Tibial nerve (tissue), 3 donors: ENCODE measurements at regions not wholly inside any gene's neighbourhood (a gene's known extent, or its start where the extent isn't known, plus 50 kb on each side); places are given as distances from the start of the nearest gene placed in this dataset.

ENCODE experiments used
- CTCF ChIP-seq, 5 experiments: fragments of 200-600 bp in 3 of 5; fragments of 450-650 bp in 2 of 5; sonication (generic) in 3 of 5; IDR thresholded peaks; one replicate each; pipeline ENCODE4 v1.5.1; 2016 to 2019; ENCODE audit warnings: antibody characterized with exemption in 5 of 5, mild to moderate bottlenecking in 3 of 5, moderate library complexity in 2 of 5
- POLR2A ChIP-seq, 2 donors: fragments of 450-650 bp; IDR thresholded peaks; one replicate each; pipeline ENCODE4 v1.6.1; 2017; ENCODE audit warnings: antibody characterized with exemption in 2 of 2, mild to moderate bottlenecking in 2 of 2, moderate library complexity in 2 of 2

- TF ChIP-seq POLR2A (IDR thresholded peaks at IDR 0.05) = no peak
- TF ChIP-seq CTCF (IDR thresholded peaks at IDR 0.05) = no peak
Observed at GRCh38 chr2:134035605-134036370, 218.1 kb upstream of the MGAT5 start.
